HG02870 (cell line): ENCODE measurements at regions not wholly inside any gene's neighbourhood (a gene's known extent, or its start where the extent isn't known, plus 50 kb on each side); places are given as distances from the start of the nearest gene placed in this dataset.

Source experiments
- ATAC-seq: cut with Tn5 transposase; IDR thresholded peaks from one replicate; pipeline ENCODE4 v1.9.1; 2021; ENCODE audit warnings: mild to moderate bottlenecking, moderate library complexity; ENCODE audit not compliant: unreplicated experiment

- ATAC-seq, result no peak
Observed at GRCh38 chr22:22432937-22433336, 75.6 kb downstream of the ZNF280B start.

GRCh38 chr22:22433770-22434169 is 74.8 kb downstream of the ZNF280B start:
- no peak for ATAC-seq
